K562 (cell line): ENCODE measurements at regions not wholly inside any gene's neighbourhood (a gene's known extent, or its start where the extent isn't known, plus 50 kb on each side); places are given as distances from the start of the nearest gene placed in this dataset.

Experiments
- ATAC-seq: fragments of 200-7000 bp; cut with Tn5 transposase; 3 replicates; pipeline ENCODE4 v1.9.1; 2020; ENCODE audit warnings: moderate library complexity
- BruUV-seq: library from RNA; stranded (reverse); fragments of 400-500 nt; replicated peaks from 2 replicates; lab custom pipeline; 2021; lab: Mats Ljungman, UMichigan
- CTCF ChIA-PET: fragments of 300-600 bp; formaldehyde crosslinking; extraction: SDS; loops from one replicate; lab custom pipeline; 2021; ENCODE audit warnings: low intra/inter-chr PET ratio; lab: Yijun Ruan, JAX
- POLR2A ChIA-PET: fragments of 300-600, 350-650 bp; sonication (Branson Sonifier 250); formaldehyde crosslinking; extraction: SDS; loops from one replicate; lab custom pipeline; 2021; ENCODE audit warnings: antibody characterized with exemption, inconsistent platforms; lab: Yijun Ruan, JAX
- DNase-seq, 4 experiments: peaks; one replicate each; pipeline versions ENCODE4 v3.0.0 to v3.0.0-alpha.2; 2011 to 2018; ENCODE audit warnings: low spot score in 3 of 4, mixed read lengths in 3 of 4; ENCODE audit errors: extremely low read depth in 1 of 4
- FAIRE-seq: peaks from 2 replicates; lab custom pipeline; 2011; peaks lifted over from hg19 to GRCh38; lab: Jason Lieb, UNC
- H2AFZ ChIP-seq: 2 replicates; pipeline ENCODE4 v1.6.0; 2011; ENCODE audit warnings: low read depth, low read length, control low read depth, inconsistent platforms
- H3K27ac ChIP-seq: fragments of 200-600 bp; 3 replicates; pipeline ENCODE4 v1.8.0; 2011; ENCODE audit warnings: low read depth, mild to moderate bottlenecking, control low read depth, inconsistent platforms, low read length, moderate library complexity, mixed read lengths; ENCODE audit errors: extremely low read depth
- H3K27me3 ChIP-seq, 2 experiments: fragments of 300-600 bp in 1 of 2; 2 replicates in 1 of 2; 3 replicates in 1 of 2; pipeline versions ENCODE4 v1.6.0 to v1.8.0; 2011; ENCODE audit warnings: inconsistent platforms in 2 of 2, low read length in 2 of 2, mild to moderate bottlenecking in 1 of 2, mixed read lengths in 1 of 2, moderate library complexity in 1 of 2; ENCODE audit not compliant: control insufficient read depth in 2 of 2, insufficient read depth in 2 of 2
- H3K36me3 ChIP-seq: fragments of 300-600 bp; 3 replicates; pipeline ENCODE4 v1.8.0; 2011; ENCODE audit warnings: mild to moderate bottlenecking, low read length, inconsistent platforms; ENCODE audit not compliant: control insufficient read depth, insufficient read depth
- H3K4me1 ChIP-seq, 2 experiments: fragments of 200-600 bp in 1 of 2; replicated peaks in 1 of 2; 2 replicates in 1 of 2; 3 replicates in 1 of 2; pipeline versions ENCODE4 v1.5.1 to v1.8.0; 2011; ENCODE audit warnings: inconsistent platforms in 2 of 2, low read length in 2 of 2, mild to moderate bottlenecking in 1 of 2, mixed read lengths in 1 of 2, moderate library complexity in 1 of 2; ENCODE audit not compliant: control insufficient read depth in 2 of 2, insufficient read depth in 2 of 2
- H3K4me2 ChIP-seq: 2 replicates; pipeline ENCODE4 v1.6.1; 2011; ENCODE audit warnings: low read length, control low read depth, inconsistent platforms, mixed read lengths; ENCODE audit not compliant: insufficient read depth
- H3K4me3 ChIP-seq: fragments of 200-600 bp; sonication (generic), shearing (Covaris generic); 2 replicates; pipeline ENCODE4 v1.5.1; 2016; ENCODE audit warnings: control low read depth, inconsistent platforms
- H3K79me2 ChIP-seq: fragments of 200-600 bp; 3 replicates; pipeline ENCODE4 v1.8.0; 2011; ENCODE audit warnings: low read length, inconsistent platforms; ENCODE audit not compliant: control insufficient read depth, insufficient read depth
- H3K9ac ChIP-seq, 2 experiments: 2 replicates each; pipeline versions ENCODE4 v1.6.0 to v1.6.1; 2011; ENCODE audit warnings: low read depth in 2 of 2, low read length in 2 of 2, control low read depth in 1 of 2, inconsistent platforms in 1 of 2, mild to moderate bottlenecking in 1 of 2, mixed read lengths in 1 of 2; ENCODE audit not compliant: insufficient read depth in 1 of 2
- H3K9me1 ChIP-seq: one replicate; pipeline ENCODE4 v1.6.0; 2011; ENCODE audit warnings: inconsistent platforms, mild to moderate bottlenecking, low read length, moderate library complexity; ENCODE audit not compliant: control insufficient read depth, insufficient read depth
- H3K9me3 ChIP-seq: replicated peaks from 2 replicates; pipeline ENCODE4 v1.5.1; 2011; ENCODE audit warnings: low read depth, low read length, inconsistent platforms; ENCODE audit not compliant: control insufficient read depth, insufficient read depth
- H4K20me1 ChIP-seq: replicated peaks from 2 replicates; pipeline ENCODE4 v1.6.1; 2011; ENCODE audit warnings: low read length, inconsistent platforms, mixed read lengths; ENCODE audit not compliant: control insufficient read depth, insufficient read depth
- ATF1 ChIP-seq, 2 experiments: fragments of 450-650 bp in 1 of 2; IDR thresholded peaks; 2 replicates each; pipeline ENCODE4 v1.6.1; 2016; ENCODE audit warnings: missing compliant biosample characterization in 1 of 2, missing genetic modification characterization in 1 of 2
- ATF4 ChIP-seq: fragments of 450-650 bp; formaldehyde crosslinking; IDR thresholded peaks from 2 replicates; pipeline ENCODE4 v1.4.0; 2022; ENCODE audit warnings: mild to moderate bottlenecking, moderate library complexity
- GTF2E2 ChIP-seq: fragments of 200-800 bp; sonication (Bioruptor generic); IDR thresholded peaks from 2 replicates; pipeline ENCODE4 v1.6.1; 2016; ENCODE audit warnings: missing genetic modification characterization, missing compliant biosample characterization
- HDGF ChIP-seq: fragments of 450-650 bp; IDR thresholded peaks from 2 replicates; pipeline ENCODE4 v1.6.1; 2016
- KDM2B ChIP-seq: fragments of 250-450 bp; sonication (Bioruptor Pico); IDR thresholded peaks from 2 replicates; pipeline ENCODE4 v1.8.0; 2021; ENCODE audit warnings: mild to moderate bottlenecking, moderate library complexity
- MEIS2 ChIP-seq: fragments of 450-650 bp; IDR thresholded peaks from 2 replicates; pipeline ENCODE4 v1.6.1; 2014; ENCODE audit warnings: mild to moderate bottlenecking; ENCODE audit not compliant: partially characterized antibody
- MTA2 ChIP-seq: fragments of 450-650 bp; IDR thresholded peaks from 2 replicates; pipeline ENCODE4 v1.6.1; 2016; ENCODE audit warnings: low read depth
- PRPF4 ChIP-seq: fragments of 200-400 bp; formaldehyde crosslinking; IDR thresholded peaks from one replicate; pipeline ENCODE4 v1.6.1; 2017; ENCODE audit warnings: low read length, low read depth, mild to moderate bottlenecking; ENCODE audit not compliant: insufficient read depth, poor library complexity, severe bottlenecking
- PYGO2 ChIP-seq: fragments of 450-650 bp; IDR thresholded peaks from 2 replicates; pipeline ENCODE4 v1.6.1; 2016; ENCODE audit warnings: mild to moderate bottlenecking, missing genetic modification characterization, moderate library complexity, missing compliant biosample characterization
- RFX1 ChIP-seq: fragments of 450-650 bp; IDR thresholded peaks from 2 replicates; pipeline ENCODE4 v1.6.1; 2016; ENCODE audit warnings: mild to moderate bottlenecking, moderate library complexity
- RUNX1 ChIP-seq: sonication (generic); IDR thresholded peaks from 2 replicates; pipeline ENCODE4 v1.6.1; 2016; ENCODE audit warnings: antibody characterized with exemption, low read depth
- TCF15 ChIP-seq: fragments of 250-450 bp; sonication (Bioruptor Pico); IDR thresholded peaks from 2 replicates; pipeline ENCODE4 v1.8.0; 2022; ENCODE audit warnings: moderate library complexity, mild to moderate bottlenecking, inconsistent platforms
- XRCC5 ChIP-seq: fragments of 200-400 bp; formaldehyde crosslinking; IDR thresholded peaks from 2 replicates; pipeline ENCODE4 v1.6.1; 2017; ENCODE audit warnings: low read depth, mild to moderate bottlenecking, low read length
- ZBTB8A ChIP-seq: fragments of 450-650 bp; IDR thresholded peaks from 2 replicates; pipeline ENCODE4 v1.6.1; 2018; ENCODE audit warnings: mild to moderate bottlenecking, moderate library complexity; ENCODE audit not compliant: partially characterized antibody
- ZNF133 ChIP-seq: fragments of 250-450 bp; sonication (Bioruptor Pico); IDR thresholded peaks from 2 replicates; pipeline ENCODE4 v1.4.0; 2020; ENCODE audit warnings: mild to moderate bottlenecking
- ZNF583 ChIP-seq: fragments of 250-450 bp; sonication (Bioruptor Pico); IDR thresholded peaks from 2 replicates; pipeline ENCODE4 v1.4.0; 2020
- WGBS: fragments of 100-300 bp; shearing (Covaris generic); methylation state at CpG from one replicate; pipeline ENCODE4 v1.1.6; 2016; ENCODE audit warnings: low coverage, mixed read lengths; ENCODE audit not compliant: insufficient coverage; ENCODE audit errors: missing lambda C conversion rate; 5-methylcytosine and 5-hydroxymethylcytosine counted together
- in situ Hi-C: fragments of 300-500 bp; cut with MboI; formaldehyde crosslinking; loops from 4 replicates; pipeline ENCODE4 v1.15.0; 2018; ENCODE audit warnings: inconsistent platforms, mixed read lengths
- intact Hi-C: fragments of 100-400 bp; cut with micrococcal nuclease; formaldehyde crosslinking; loops from 2 replicates; pipeline ENCODE4 v1.14.2; 2022
- TF ChIP-seq, protein P1 (sequence below): sonication (generic); formaldehyde crosslinking; IDR thresholded peaks from 2 replicates; pipeline ENCODE4 v1.8.0; 2023; ENCODE audit warnings: mild to moderate bottlenecking, missing genetic modification reagents

DNA sequence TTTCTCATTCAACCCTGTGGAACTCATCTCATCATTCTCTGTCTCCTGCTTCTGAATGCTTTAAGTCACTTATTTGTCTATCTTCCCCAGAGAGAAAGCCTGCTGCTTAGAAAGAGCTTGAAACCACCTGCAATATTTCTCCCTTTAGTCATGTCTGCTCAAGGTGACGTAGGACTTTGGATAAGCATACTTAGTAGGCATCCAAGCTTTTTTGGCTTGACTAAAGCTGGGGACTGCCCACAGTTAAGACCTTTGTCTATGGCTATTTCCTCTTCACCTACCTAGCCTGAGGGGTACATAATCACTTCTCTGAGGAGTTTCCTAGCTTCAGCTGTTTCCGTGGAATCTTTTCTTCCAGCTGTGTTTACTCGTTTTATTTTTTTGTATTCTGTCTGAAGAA lies 665.8 kb upstream of the CAMK1G start:
- no peaks in the 10 kb centered on the region for H3K79me2 ChIP-seq
- no peaks in the 10 kb centered on the region for H3K36me3 ChIP-seq
- no peak overlapping the region for H3K27ac ChIP-seq
- ATAC-seq: no peak
- no peaks in the 10 kb centered on the region for H3K27me3 ChIP-seq
- TF ChIP-seq ZNF133 (CRISPR knock-in tag) (no peak), MTA2 (no peak), TCF15 (no peak), RFX1 (no peak), GTF2E2 (tag) (no peak), ATF4 (CRISPR knock-in tag) (no peak)
- CTCF ChIA-PET: no interaction called here
- H3K9me1 ChIP-seq: no peaks in the 10 kb centered on the region
- POLR2A ChIA-PET: interaction anchor here (1.0 kb wide), 1 partner anchor 321 kb away, joined by 3 read pairs; no protein-coding TSS in a partner anchor
- no peaks in the 10 kb centered on the region for H4K20me1 ChIP-seq
- no TSS peak for BruUV-seq
- H2AFZ ChIP-seq: no peak overlapping the region
- H3K4me2 ChIP-seq: no peak overlapping the region
- in situ Hi-C loops (no loop called here), intact Hi-C loops (no loop called here)
- FAIRE-seq: no peak
- no peak overlapping the region for H3K9ac ChIP-seq
- no peak for DNase-seq
- no peak overlapping the region for H3K4me3 ChIP-seq
- 0% methylated on average over 3 of the region's 3 CpGs for WGBS
- H3K9me3 ChIP-seq: no peaks in the 10 kb centered on the region
- H3K4me1 ChIP-seq: no peaks in the 10 kb centered on the region

GRCh38 chr1:208918160-208918559 lies 665.4 kb upstream of the CAMK1G start:
- no peaks in the 10 kb centered on the region for H3K9me3 ChIP-seq
- no peak overlapping the region for H3K9ac ChIP-seq
- no peaks in the 10 kb centered on the region for H3K36me3 ChIP-seq
- no peaks in the 10 kb centered on the region for H3K27me3 ChIP-seq
- no peaks in the 10 kb centered on the region for H4K20me1 ChIP-seq
- H3K79me2 ChIP-seq: no peaks in the 10 kb centered on the region
- intact Hi-C loops (no loop called here), in situ Hi-C loops (no loop called here)
- ATAC-seq (no peak), DNase-seq (no peak), FAIRE-seq (no peak)
- H3K4me3 ChIP-seq: no peak overlapping the region
- H3K9me1 ChIP-seq: no peaks in the 10 kb centered on the region
- no TSS peak for BruUV-seq
- POLR2A ChIA-PET: interaction anchor here (1.0 kb wide), 1 partner anchor 321 kb away, joined by 3 read pairs; no protein-coding TSS in a partner anchor
- no peaks in the 10 kb centered on the region for H3K4me1 ChIP-seq
- CTCF ChIA-PET: no interaction called here
- H3K4me2 ChIP-seq: no peak overlapping the region
- no peak overlapping the region for H3K27ac ChIP-seq
- H2AFZ ChIP-seq: no peak overlapping the region
- TF ChIP-seq KDM2B (CRISPR knock-in tag) (no peak), RUNX1 (no peak), PYGO2 (tag) (no peak), ZNF583 (CRISPR knock-in tag) (no peak), XRCC5 (no peak), HDGF (no peak), ATF1 (CRISPR knock-in tag; IDR thresholded peaks at IDR 0.05) (no peak), ATF1 (tag; IDR thresholded peaks at IDR 0.05) (no peak), PRPF4 (no peak), MEIS2 (no peak), ZBTB8A (no peak)
- TF ChIP-seq, protein P1, sequence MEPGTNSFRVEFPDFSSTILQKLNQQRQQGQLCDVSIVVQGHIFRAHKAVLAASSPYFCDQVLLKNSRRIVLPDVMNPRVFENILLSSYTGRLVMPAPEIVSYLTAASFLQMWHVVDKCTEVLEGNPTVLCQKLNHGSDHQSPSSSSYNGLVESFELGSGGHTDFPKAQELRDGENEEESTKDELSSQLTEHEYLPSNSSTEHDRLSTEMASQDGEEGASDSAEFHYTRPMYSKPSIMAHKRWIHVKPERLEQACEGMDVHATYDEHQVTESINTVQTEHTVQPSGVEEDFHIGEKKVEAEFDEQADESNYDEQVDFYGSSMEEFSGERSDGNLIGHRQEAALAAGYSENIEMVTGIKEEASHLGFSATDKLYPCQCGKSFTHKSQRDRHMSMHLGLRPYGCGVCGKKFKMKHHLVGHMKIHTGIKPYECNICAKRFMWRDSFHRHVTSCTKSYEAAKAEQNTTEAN (CRISPR knock-in tag): no peak
